HG03280 (cell line): ENCODE measurements at regions not wholly inside any gene's neighbourhood (a gene's known extent, or its start where the extent isn't known, plus 50 kb on each side); places are given as distances from the start of the nearest gene placed in this dataset.
"Not testable (repeated sequence)": the region's sequence is repeated elsewhere in the genome, so short reads cannot be mapped to it uniquely, and the experiment has no call there.

Experiments used
- ATAC-seq: cut with Tn5 transposase; IDR thresholded peaks from one replicate; pipeline ENCODE4 v1.9.1; 2021; ENCODE audit warnings: mild to moderate bottlenecking, moderate library complexity; ENCODE audit not compliant: unreplicated experiment

GRCh38 chr6:86128130-86128814 is 485.6 kb upstream of the SYNCRIP start:
- ATAC-seq = no peak

DNA sequence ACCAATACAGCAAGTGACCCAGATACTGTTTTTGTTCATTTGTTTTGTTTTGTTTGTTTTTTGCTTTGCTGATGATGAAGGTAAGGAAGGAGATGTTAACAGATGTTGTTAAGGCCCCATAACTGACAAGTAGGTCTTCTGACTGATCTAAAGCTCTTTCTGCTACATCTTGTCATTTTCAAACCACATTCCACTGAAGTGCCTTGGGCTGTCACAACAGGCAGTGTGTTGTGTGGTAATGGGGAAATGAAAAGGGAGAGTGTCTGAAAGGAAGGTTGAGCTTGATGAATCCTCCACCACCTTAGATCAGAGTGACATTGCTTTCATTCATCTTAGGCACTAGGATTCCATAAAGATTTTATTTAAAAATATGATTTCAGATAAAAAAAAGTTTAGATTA is 479.4 kb upstream of the SYNCRIP start:
- ATAC-seq = no peak

- no peak for ATAC-seq
Measured at GRCh38 chr6:86118271-86118670, 475.6 kb upstream of the SYNCRIP start.

- no peak for ATAC-seq
Measured at GRCh38 chr6:86107985-86108384, 465.3 kb upstream of the SYNCRIP start.

DNA sequence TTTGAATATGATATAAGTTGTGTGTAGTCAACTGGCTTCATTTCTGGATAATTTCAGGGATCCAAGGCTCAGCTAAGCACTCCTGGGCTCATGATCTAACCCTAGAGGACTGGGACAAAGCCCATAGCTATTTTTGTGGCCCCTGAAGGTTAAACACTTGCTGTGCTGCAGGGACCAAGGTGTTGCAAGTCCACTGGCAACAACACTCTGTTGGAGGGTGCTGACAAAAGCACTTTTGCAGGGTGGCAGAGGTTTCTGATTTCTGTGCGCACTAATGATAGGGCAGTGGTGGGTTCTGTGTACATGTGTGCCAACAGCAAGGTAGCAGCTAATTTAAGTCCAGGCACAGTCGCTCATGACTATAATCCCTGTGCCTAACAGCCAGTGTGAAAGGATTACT is 445.3 kb upstream of the SYNCRIP start:
- ATAC-seq = no peak

- no peak for ATAC-seq
Measured at GRCh38 chr6:86079938-86080337, 437.3 kb upstream of the SYNCRIP start.

GRCh38 chr6:86070151-86070550 is 427.5 kb upstream of the SYNCRIP start:
- no peak for ATAC-seq

- not testable (repeated sequence) for ATAC-seq
Measured at GRCh38 chr6:86065002-86065401, 422.3 kb upstream of the SYNCRIP start.

- ATAC-seq = not testable (repeated sequence)
Measured at GRCh38 chr6:86057293-86057980, 414.8 kb upstream of the SYNCRIP start.

DNA sequence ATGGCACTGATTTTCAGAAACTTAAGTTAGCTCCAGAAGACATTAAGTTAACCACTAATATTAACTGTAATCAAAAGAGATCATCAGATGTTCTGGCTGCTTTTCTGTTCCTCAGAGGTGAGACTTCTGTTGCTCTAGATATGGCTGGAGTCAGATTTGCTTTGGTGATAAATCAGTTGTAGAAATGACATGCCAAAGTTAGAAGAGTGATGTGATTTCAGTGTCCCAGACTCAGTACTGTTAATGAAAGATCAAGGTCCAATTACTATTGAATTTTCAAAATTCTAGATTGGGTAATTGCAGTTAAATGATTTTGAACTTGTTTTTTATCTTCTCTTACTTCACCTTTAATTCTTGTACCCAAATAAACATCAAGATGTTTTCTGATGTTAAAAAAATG is 402.4 kb upstream of the SYNCRIP start:
- no peak for ATAC-seq

DNA sequence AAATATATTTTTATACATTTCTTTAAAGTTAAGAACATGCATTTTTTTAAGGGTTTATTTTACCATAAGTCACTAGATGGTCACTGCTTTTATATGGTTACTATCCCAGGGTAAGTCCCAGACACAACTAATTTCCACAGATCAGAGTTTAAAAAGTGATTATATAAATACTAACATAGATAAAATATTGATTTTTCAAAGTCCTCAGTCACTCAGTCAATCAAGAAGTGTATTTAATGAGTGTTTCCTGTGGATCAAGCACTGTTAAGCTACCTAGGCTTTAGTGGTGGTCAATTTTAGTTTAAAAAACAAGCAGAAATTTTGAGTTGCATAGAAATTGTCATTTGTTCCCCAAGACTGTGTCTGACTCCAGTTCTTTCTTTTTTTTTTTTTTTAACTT is 399.5 kb upstream of the SYNCRIP start:
- ATAC-seq = no peak

GRCh38 chr6:86031713-86032112 is 389.0 kb upstream of the SYNCRIP start:
- ATAC-seq = no peak

- no peak for ATAC-seq
Measured at GRCh38 chr6:86030875-86031274, 388.2 kb upstream of the SYNCRIP start.

DNA sequence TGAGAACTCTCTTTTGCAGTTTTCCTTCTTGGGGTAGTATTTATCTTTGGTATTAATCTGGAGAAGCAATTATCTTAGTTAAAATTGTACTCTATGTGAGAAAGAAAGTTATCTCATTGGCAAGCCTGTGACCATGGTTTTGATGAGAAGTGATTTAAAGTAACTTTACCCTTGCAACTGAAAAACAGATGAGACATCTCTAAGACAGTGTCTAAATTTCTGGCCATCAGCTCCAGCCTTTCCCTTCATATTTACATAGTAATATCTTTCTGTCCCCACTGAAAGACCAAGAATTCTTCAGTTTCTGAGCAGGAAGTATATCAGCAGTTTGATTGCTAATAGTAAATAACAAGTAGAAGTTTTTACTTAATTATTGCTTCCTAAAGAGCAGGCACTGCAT is 386.1 kb upstream of the SYNCRIP start:
- no peak for ATAC-seq

DNA sequence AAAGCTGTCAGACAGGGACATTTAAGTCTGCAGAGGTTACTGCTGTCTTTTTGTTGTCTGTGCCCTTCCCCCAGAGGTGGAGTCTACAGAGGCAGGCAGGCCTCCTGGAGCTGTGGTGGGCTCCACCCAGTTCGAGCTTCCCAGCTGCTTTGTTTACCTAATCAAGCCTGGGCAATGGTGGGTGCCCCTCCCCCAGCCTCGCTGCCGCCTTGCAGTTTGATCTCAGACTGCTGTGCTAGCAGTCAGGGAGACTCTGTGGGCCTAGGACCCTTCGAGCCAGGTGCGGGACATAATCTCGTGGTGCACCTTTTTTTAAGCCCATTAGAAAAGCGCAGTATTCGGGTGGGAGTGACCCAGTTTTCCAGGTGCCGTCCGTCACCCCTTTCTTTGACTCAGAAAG is 384.2 kb upstream of the SYNCRIP start:
- not testable (repeated sequence) for ATAC-seq

- ATAC-seq = no peak
Measured at GRCh38 chr6:86017236-86017635, 374.6 kb upstream of the SYNCRIP start.

DNA sequence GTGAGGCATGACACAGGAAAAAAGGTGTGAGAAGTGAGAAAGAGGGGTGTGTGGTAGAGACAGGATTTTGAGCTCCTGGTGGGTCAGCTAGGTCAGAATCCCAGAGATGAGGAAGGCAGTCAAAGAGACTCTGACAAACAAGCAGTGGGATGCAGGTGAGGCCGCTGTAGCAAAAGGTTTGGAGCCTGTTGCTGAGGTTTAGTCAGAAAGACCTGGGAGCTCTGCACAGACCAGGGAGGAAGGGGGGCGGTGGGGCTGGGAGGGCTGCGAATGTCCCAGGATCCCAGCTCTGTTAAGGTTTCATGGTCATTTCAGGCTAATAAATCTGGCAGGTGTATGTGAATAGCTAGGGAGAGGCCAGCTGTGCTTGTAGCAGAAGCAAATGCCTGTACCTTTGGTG is 373.9 kb upstream of the SYNCRIP start:
- no peak for ATAC-seq

DNA sequence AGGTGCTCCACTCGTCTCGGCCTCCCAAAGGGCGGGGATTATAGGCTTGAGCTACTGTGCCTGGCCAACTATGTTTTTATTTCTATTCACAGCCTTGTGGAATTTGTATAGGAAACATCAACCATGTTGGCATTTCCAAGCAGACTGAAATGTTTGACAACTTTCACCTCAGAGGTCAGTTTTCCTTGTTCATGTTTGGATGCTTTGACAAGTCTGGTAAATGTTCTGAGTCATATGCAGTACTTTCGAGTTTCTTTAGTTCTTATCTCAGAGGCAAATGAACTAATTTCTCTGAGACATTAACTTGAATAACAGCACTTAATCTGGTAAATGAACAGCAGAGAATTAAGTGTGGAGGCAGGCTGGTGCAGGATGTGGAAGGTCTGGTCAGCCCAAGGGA is 373.4 kb upstream of the SYNCRIP start:
- ATAC-seq = no peak

- ATAC-seq = not testable (repeated sequence)
Measured at GRCh38 chr6:86012991-86013390, 370.3 kb upstream of the SYNCRIP start.

DNA sequence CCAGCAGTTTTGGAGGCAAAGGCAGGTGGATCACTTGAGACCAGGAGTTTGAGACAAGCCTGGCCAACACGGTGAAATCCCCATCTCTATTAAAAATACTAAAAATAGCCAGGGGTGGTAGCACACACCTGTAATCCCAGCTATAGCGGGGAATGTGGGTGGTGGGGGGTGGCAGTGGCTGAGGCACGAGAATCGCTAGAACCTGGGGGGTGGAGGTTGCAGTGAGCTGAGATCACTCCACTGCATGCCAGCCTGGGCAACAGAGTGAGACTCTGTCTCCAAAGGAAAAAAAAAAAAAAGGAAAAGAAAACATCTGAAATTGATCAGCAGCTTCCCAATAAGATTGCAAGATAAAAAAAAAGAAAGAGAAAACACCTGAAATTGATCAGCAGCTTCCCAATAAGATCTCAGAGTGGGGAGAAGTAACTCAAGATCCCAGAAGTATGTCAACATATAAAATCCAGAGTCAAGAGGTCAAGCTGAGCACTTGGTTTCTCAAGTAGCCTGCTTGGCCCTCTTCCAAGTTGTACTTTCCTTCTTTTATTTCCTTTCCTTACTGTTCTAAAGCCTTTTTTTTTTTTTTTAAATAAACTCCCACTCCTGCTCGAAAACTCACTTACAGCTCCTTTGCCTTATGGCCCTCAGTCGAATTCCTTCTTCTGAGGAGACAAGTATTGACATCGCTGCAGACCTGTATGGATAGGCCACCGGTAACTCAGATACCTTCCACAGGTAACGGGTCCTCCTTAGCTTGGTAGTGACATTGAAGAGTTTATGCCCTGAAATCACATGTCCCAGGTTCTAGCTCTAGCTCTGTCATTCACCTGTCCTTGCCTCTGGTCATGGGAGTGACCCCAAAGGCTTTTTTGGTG is 368.5 kb upstream of the SYNCRIP start:
- ATAC-seq = no peak

DNA sequence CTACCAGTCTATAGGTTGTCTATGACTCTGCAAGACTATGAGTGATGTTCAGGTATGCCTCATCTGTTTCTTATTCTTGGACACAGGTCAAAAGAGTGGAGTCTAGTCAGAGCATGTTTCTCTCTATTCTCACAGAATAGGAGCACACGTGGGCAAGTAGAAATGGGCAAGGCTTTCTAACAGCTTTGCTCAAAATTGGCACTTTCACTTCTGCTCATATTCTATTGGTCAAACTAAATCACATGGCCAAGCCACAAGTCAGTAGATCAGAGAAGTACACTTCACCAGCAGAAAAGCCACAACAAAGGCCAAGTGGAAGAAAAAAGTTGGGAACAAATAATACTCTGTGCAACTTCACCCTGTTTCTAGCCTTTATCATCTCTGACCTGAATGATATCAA is 354.5 kb upstream of the SYNCRIP start:
- no peak for ATAC-seq

DNA sequence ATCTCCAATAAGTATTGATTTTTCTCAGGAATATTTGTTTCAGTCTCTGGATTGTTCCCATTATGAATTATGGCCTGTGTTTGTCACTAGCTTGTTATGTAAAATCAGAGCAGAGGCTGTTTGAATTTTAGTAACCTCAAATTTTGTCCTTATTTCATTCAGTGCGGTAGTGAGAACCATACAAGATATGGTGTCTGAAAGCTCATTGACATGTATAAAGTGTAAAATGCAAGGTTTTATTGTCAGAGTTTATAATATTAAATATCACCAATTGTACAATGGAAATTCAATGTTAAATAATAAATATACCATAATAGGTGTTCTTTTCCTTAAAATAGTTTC is 353.3 kb upstream of the SYNCRIP start:
- ATAC-seq = no peak
